ENCODE measurements at regions not wholly inside any gene's neighbourhood (a gene's known extent, or its start where the extent isn't known, plus 50 kb on each side); places are given as distances from the start of the nearest gene placed in this dataset.

DNA sequence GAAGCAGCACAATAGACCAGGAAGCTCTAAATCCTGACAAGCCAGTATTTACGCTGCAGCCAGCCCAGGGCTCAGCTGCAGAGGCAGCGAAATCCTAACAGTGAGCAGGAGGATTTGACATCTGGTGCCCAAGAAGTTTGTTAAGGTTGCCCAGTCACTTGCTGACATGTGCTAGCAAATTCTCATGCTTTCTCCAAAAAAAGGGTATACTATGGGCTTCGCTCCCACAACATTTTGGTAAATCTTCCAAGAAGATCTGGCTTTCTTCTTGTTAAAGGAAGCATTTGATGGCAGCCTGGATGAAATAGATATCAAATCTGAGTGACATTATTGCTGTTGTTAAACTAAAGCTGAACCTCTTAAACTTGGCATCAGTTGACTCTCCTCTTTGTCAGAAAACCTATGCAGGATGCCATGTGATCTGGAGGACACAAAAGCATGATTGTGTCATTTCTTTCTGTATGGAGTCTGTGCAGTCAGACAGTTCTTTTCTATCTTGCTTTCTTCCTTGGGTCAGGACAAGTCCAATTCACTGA is 949.7 kb upstream of the RBFOX1 start:
- TF ChIP-seq, protein P1, sequence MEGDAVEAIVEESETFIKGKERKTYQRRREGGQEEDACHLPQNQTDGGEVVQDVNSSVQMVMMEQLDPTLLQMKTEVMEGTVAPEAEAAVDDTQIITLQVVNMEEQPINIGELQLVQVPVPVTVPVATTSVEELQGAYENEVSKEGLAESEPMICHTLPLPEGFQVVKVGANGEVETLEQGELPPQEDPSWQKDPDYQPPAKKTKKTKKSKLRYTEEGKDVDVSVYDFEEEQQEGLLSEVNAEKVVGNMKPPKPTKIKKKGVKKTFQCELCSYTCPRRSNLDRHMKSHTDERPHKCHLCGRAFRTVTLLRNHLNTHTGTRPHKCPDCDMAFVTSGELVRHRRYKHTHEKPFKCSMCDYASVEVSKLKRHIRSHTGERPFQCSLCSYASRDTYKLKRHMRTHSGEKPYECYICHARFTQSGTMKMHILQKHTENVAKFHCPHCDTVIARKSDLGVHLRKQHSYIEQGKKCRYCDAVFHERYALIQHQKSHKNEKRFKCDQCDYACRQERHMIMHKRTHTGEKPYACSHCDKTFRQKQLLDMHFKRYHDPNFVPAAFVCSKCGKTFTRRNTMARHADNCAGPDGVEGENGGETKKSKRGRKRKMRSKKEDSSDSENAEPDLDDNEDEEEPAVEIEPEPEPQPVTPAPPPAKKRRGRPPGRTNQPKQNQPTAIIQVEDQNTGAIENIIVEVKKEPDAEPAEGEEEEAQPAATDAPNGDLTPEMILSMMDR (conservative IDR thresholded peaks at IDR 0.05; ENCODE audit: low read length), result no peak
- TF ChIP-seq EZH2phosphoT487 (IDR thresholded peaks at IDR 0.05; ENCODE audit: borderline replicate concordance, low read depth, low read length), result no peak
